ENCODE measurements at regions not wholly inside any gene's neighbourhood (a gene's known extent, or its start where the extent isn't known, plus 50 kb on each side); places are given as distances from the start of the nearest gene placed in this dataset.

DNA sequence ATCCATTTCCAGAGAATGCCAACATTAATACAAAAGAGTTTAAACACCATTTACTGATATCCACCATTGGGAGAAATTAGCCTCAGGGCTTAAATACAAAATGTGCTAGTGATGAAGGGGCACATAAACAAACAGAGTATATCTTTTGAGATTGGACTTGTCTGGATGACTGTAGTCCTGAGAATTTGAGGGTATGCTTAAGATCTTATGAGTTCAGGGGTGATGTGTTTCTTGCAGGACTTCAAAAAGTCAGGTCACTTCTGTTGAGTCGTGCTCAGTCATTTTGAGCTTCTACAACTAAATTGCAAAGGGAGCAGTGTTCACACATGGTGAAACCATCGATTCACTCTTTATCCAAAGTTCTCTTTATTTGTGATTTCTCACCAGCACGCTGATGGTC lies 425.7 kb downstream of the ATP23 start:
- no peak overlapping the region for H3K4me3 ChIP-seq (ENCODE audit: low read depth, low read length)
- no peak for DNase-seq (ENCODE audit: low read depth)
- TF ChIP-seq, protein P1, sequence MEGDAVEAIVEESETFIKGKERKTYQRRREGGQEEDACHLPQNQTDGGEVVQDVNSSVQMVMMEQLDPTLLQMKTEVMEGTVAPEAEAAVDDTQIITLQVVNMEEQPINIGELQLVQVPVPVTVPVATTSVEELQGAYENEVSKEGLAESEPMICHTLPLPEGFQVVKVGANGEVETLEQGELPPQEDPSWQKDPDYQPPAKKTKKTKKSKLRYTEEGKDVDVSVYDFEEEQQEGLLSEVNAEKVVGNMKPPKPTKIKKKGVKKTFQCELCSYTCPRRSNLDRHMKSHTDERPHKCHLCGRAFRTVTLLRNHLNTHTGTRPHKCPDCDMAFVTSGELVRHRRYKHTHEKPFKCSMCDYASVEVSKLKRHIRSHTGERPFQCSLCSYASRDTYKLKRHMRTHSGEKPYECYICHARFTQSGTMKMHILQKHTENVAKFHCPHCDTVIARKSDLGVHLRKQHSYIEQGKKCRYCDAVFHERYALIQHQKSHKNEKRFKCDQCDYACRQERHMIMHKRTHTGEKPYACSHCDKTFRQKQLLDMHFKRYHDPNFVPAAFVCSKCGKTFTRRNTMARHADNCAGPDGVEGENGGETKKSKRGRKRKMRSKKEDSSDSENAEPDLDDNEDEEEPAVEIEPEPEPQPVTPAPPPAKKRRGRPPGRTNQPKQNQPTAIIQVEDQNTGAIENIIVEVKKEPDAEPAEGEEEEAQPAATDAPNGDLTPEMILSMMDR (conservative IDR thresholded peaks at IDR 0.05; ENCODE audit: low read depth, low read length): no peak

DNA sequence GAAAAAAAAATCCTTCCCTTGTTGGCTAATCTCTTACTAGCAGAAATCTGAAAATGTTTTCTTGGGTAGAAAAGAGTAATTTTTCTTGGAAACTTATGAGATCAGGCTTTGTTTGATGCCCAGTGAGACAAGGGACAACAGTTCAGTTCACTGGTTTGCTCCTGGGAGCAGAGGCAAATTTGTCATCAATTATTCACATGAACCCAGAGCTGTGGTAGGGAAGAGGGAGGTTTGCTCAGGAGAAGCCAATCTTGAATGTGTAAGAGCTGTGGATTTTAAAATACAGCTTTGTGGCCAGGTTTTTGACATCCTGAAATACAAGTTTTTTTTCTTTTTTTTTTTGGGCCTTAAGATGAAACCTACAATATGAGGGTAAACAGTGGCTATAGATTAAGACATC lies 426.6 kb downstream of the ATP23 start:
- no peak overlapping the region for H3K4me3 ChIP-seq (ENCODE audit: low read depth, low read length)
- no peak for DNase-seq (ENCODE audit: low read depth)
- TF ChIP-seq, protein P1 (conservative IDR thresholded peaks at IDR 0.05; ENCODE audit: low read depth, low read length): no peak

- TF ChIP-seq, protein P1 (conservative IDR thresholded peaks at IDR 0.05; ENCODE audit: low read depth, low read length): no peak
- no peak overlapping the region for H3K4me3 ChIP-seq (ENCODE audit: low read depth, low read length)
Observed at GRCh38 chr12:58369576-58369975, 428.2 kb downstream of the ATP23 start.

GRCh38 chr12:58372298-58372697 lies 430.9 kb downstream of the ATP23 start:
- TF ChIP-seq, protein P1 (conservative IDR thresholded peaks at IDR 0.05; ENCODE audit: low read depth, low read length): no peak
- no peak overlapping the region for H3K4me3 ChIP-seq (ENCODE audit: low read depth, low read length)
- no peak for DNase-seq (ENCODE audit: low read depth)

More at GRCh38 chr12:58369576-58369975, 428.2 kb downstream of the ATP23 start:
- no peak for DNase-seq (ENCODE audit: low read depth)

DNA sequence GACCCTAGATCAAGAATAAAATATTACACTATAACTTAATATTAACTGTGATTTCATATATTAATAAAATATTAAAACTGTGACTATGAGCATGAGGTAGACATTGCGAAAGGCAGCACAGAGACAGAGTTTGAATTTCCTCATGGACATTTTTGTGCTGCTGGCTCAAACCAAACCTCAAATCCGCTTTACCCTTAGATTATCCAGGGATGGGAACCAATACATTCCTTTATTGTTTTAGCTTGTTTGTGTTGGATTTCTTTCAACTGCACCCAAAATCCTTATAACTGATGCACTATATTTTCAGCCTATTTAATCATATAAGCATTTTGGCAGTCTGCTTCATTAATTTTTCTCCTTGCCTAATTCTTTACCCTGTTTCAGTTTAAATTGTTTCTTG lies 436.7 kb downstream of the ATP23 start:
- TF ChIP-seq, protein P1 (conservative IDR thresholded peaks at IDR 0.05; ENCODE audit: low read depth, low read length): no peak
- H3K4me3 ChIP-seq (ENCODE audit: low read depth, low read length): no peak overlapping the region
- DNase-seq (ENCODE audit: low read depth): peak; percentile 17

DNA sequence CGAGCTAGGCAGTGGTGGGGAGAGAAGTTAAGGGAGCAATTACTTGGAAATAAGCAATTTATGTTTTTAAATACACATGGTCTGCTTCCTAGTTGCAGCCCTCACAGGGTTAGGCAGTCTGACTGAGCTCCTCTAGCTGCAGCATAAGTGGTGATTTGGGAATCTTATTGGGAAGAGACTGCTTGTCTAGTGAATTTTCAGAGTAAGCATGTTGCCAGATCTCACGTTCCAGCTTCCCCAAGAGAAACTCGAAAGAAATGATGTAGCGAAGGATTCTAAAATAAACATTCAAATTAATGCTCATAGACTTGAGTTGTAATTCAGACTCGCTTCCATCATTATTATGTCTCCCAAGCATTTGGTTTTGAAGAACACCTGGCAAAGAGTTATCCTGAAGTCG lies 440.2 kb downstream of the ATP23 start:
- TF ChIP-seq, protein P1 (conservative IDR thresholded peaks at IDR 0.05; ENCODE audit: low read depth, low read length): no peak
- no peak overlapping the region for H3K4me3 ChIP-seq (ENCODE audit: low read depth, low read length)
- DNase-seq (ENCODE audit: low read depth): no peak

DNA sequence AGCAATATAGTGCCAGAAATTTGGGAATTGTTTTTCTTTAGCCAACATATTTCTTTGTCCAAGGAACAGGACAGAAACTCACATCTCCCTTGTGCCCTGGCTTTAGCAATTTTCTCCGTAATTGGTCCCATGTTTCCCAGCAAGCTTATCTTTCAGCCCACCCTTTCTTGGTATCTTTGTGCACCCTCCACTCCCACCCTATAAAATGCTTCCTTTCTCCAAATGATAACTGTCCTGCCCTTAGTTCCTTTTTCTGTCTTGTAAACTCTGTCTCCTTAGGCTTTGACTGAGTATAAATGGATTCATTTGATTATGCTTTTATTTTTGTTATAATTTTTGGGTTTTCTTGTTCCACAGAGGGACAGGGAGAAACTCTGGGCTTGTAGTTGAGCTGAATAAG lies 442.8 kb downstream of the ATP23 start:
- H3K4me3 ChIP-seq (ENCODE audit: low read depth, low read length): no peak overlapping the region
- DNase-seq (ENCODE audit: low read depth): no peak
- TF ChIP-seq, protein P1 (conservative IDR thresholded peaks at IDR 0.05; ENCODE audit: low read depth, low read length): no peak
